Activated naive CD8-positive, alpha-beta T cell treated with anti-CD3 and anti-CD28 coated beads, Interleukin-2, amount 10 ng/mL, durations not matched to agents 7 days and 5 days (primary cell): ENCODE measurements at regions not wholly inside any gene's neighbourhood (a gene's known extent, or its start where the extent isn't known, plus 50 kb on each side); places are given as distances from the start of the nearest gene placed in this dataset.

Source experiments
- ATAC-seq: fragments of 150-1000 bp; cut with Tn5 transposase; one replicate; pipeline ENCODE4 v1.10.0; 2021; ENCODE audit warnings: low read depth, moderate library complexity
- POLR2A ChIA-PET: fragments of 350-600 bp; sonication (Branson Sonifier 250); formaldehyde crosslinking; loops from one replicate; lab custom pipeline; 2021; ENCODE audit warnings: antibody characterized with exemption; lab: Charles Lee
- DNase-seq: peaks from one replicate; pipeline ENCODE4 v3.0.0; 2021
- H3K27ac Mint-ChIP-seq: one replicate; pipeline ENCODE4 v1.8.0; 2022; ENCODE audit warnings: mild to moderate bottlenecking, mixed read lengths
- H3K27me3 Mint-ChIP-seq: one replicate; pipeline ENCODE4 v1.8.0; 2022; ENCODE audit warnings: mild to moderate bottlenecking, moderate library complexity, mixed read lengths
- H3K36me3 Mint-ChIP-seq: one replicate; pipeline ENCODE4 v1.8.0; 2021; ENCODE audit warnings: mild to moderate bottlenecking, mixed read lengths
- H3K4me1 Mint-ChIP-seq: one replicate; pipeline ENCODE4 v1.8.0; 2021; ENCODE audit warnings: mixed read lengths
- H3K4me3 Mint-ChIP-seq: one replicate; pipeline ENCODE4 v1.8.0; 2022; ENCODE audit warnings: mild to moderate bottlenecking, moderate library complexity, mixed read lengths
- H3K9me3 Mint-ChIP-seq: one replicate; pipeline ENCODE4 v1.8.0; 2021; ENCODE audit warnings: mixed read lengths

DNA sequence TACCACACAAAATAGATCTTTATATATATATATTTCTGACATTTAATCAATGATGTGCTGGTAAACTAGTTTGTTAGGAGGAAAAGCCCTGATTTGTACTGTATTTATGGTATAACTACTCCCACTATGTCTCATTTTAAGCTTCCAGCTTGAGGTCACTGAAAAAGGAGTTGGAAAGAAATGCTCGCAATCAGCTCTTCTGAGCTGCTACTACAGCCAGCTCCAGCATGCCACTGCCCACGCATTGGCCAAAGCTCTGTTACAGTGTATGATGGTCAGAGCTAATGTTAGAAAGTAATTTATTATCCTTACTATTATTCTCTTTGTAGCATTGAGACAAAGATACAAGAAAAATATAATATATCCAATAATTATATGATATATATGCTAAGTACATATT, 55.0 kb upstream of the PCED1B start:
- Mint-ChIP-seq H3K4me1 (no peaks in the 10 kb centered on the region), H3K36me3 (no peaks in the 10 kb centered on the region), H3K9me3 (no peaks in the 10 kb centered on the region), H3K27ac (no peak overlapping the region), H3K4me3 (no peak overlapping the region), H3K27me3 (peaks cover 14% of the 10 kb centered on the region)
- no peak for ATAC-seq
- no peak for DNase-seq
- POLR2A ChIA-PET = no interaction called here

- DNase-seq (no peak), ATAC-seq (no peak)
- peaks cover 10% of the 10 kb centered on the region for H3K27me3 Mint-ChIP-seq
- peaks cover 2% of the 10 kb centered on the region for H3K4me1 Mint-ChIP-seq
- no peaks in the 10 kb centered on the region for H3K36me3 Mint-ChIP-seq
- no peaks in the 10 kb centered on the region for H3K9me3 Mint-ChIP-seq
- no peak overlapping the region for H3K27ac Mint-ChIP-seq
- no peak overlapping the region for H3K4me3 Mint-ChIP-seq
- POLR2A ChIA-PET = no interaction called here
Measured at GRCh38 chr12:47025349-47025748, 54.1 kb upstream of the PCED1B start.

DNA sequence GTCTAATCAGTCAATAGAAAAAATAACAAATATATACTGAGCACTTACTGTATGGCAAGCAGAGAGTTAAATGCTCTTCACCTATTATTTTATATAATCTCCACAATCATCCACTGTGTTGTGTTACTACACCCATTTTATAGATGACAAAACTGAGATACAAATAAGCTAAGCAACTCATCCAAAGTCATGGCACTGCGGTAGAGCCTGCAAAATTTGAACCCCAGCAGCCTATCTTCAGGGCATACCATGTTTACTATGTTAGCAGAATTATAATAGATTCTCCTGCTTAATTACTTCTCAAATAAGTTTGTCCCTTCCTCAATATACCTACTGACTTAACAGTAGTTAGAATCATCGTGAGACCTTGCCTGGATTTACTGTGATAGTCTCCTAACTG, 53.6 kb upstream of the PCED1B start:
- no peaks in the 10 kb centered on the region for H3K36me3 Mint-ChIP-seq

GRCh38 chr12:47026291-47026690, 53.1 kb upstream of the PCED1B start:
- Mint-ChIP-seq H3K4me3 (no peak overlapping the region), H3K36me3 (no peaks in the 10 kb centered on the region), H3K4me1 (peaks cover 2% of the 10 kb centered on the region), H3K9me3 (no peaks in the 10 kb centered on the region), H3K27me3 (peaks cover 7% of the 10 kb centered on the region), H3K27ac (no peak overlapping the region)
- ATAC-seq (no peak), DNase-seq (no peak)
- POLR2A ChIA-PET = no interaction called here

More for the DNA sequence above, 53.6 kb upstream of the PCED1B start:
- H3K27ac Mint-ChIP-seq = no peak overlapping the region
- H3K9me3 Mint-ChIP-seq = no peaks in the 10 kb centered on the region
- peaks cover 8% of the 10 kb centered on the region for H3K27me3 Mint-ChIP-seq
- H3K4me3 Mint-ChIP-seq = no peak overlapping the region
- H3K4me1 Mint-ChIP-seq = peaks cover 2% of the 10 kb centered on the region
- DNase-seq (no peak), ATAC-seq (no peak)
- POLR2A ChIA-PET = no interaction called here
